Activated CD4-positive, alpha-beta T cell treated with anti-CD3 and anti-CD28 coated beads, Interleukin-2, amount 50 U/mL, for 16 hours (primary cell): ENCODE measurements at regions not wholly inside any gene's neighbourhood (a gene's known extent, or its start where the extent isn't known, plus 50 kb on each side); places are given as distances from the start of the nearest gene placed in this dataset.
A peak's percentile ranks its signal among the peaks of the same experiment; 100 is the strongest.
"Not testable (repeated sequence)": the region's sequence is repeated elsewhere in the genome, so short reads cannot be mapped to it uniquely, and the experiment has no call there.

ENCODE experiments used
- DNase-seq: peaks from one replicate; pipeline ENCODE4 v3.0.0-alpha.2; 2020

- not testable (repeated sequence) for DNase-seq
Observed at GRCh38 chr1:194357573-194358207, 1171.3 kb upstream of the B3GALT2 start.

GRCh38 chr1:194355488-194356106 is 1169.2 kb upstream of the B3GALT2 start:
- DNase-seq = no peak

GRCh38 chr1:194353121-194353520 is 1166.7 kb upstream of the B3GALT2 start:
- DNase-seq = no peak

- DNase-seq = no peak
Observed at GRCh38 chr1:194347200-194347599, 1160.8 kb upstream of the B3GALT2 start.

GRCh38 chr1:194342484-194343262 is 1156.3 kb upstream of the B3GALT2 start:
- no peak for DNase-seq

GRCh38 chr1:194341587-194341986 is 1155.2 kb upstream of the B3GALT2 start:
- peak; percentile 10 for DNase-seq

GRCh38 chr1:194339471-194339870 is 1153.1 kb upstream of the B3GALT2 start:
- no peak for DNase-seq

- peak; percentile 68 for DNase-seq
Observed at GRCh38 chr1:194338241-194338948, 1152.0 kb upstream of the B3GALT2 start.

GRCh38 chr1:194333240-194333639 is 1146.8 kb upstream of the B3GALT2 start:
- no peak for DNase-seq

- DNase-seq = no peak
Observed at GRCh38 chr1:194331758-194332157, 1145.3 kb upstream of the B3GALT2 start.

- DNase-seq = no peak
Observed at GRCh38 chr1:194322751-194323150, 1136.3 kb upstream of the B3GALT2 start.

- no peak for DNase-seq
Observed at GRCh38 chr1:194318790-194319280, 1132.4 kb upstream of the B3GALT2 start.

- DNase-seq = no peak
Observed at GRCh38 chr1:194309697-194310096, 1123.3 kb upstream of the B3GALT2 start.

GRCh38 chr1:194309269-194309668 is 1122.9 kb upstream of the B3GALT2 start:
- no peak for DNase-seq

GRCh38 chr1:194300776-194301175 is 1114.4 kb upstream of the B3GALT2 start:
- no peak for DNase-seq

GRCh38 chr1:194300340-194300739 is 1113.9 kb upstream of the B3GALT2 start:
- DNase-seq = no peak

- peak; percentile 10 for DNase-seq
Observed at GRCh38 chr1:194298007-194298598, 1111.7 kb upstream of the B3GALT2 start.

GRCh38 chr1:194297094-194297493 is 1110.7 kb upstream of the B3GALT2 start:
- DNase-seq = no peak

GRCh38 chr1:194296201-194296600 is 1109.8 kb upstream of the B3GALT2 start:
- no peak for DNase-seq

- DNase-seq = peak; percentile 32
Observed at GRCh38 chr1:194295685-194296084, 1109.3 kb upstream of the B3GALT2 start.

GRCh38 chr1:194293851-194294405 is 1107.5 kb upstream of the B3GALT2 start:
- DNase-seq = no peak

GRCh38 chr1:194292966-194293365 is 1106.6 kb upstream of the B3GALT2 start:
- no peak for DNase-seq
